ENCODE measurements at regions not wholly inside any gene's neighbourhood (a gene's known extent, or its start where the extent isn't known, plus 50 kb on each side); places are given as distances from the start of the nearest gene placed in this dataset.

GRCh38 chr1:222358100-222358499 lies 189.8 kb downstream of the HHIPL2 start:
- Histone ChIP-seq H2AK5ac (ENCODE audit: low read length, severe bottlenecking) (no peak overlapping the region), H3K23ac (ENCODE audit: low read length in 2 of 2) (no peak overlapping the region), H3K14ac (ENCODE audit: low read length in 2 of 2) (no peak overlapping the region), H3K4me3 (ENCODE audit: insufficient read depth in 1 of 2, low read depth in 1 of 2, low read length in 2 of 2) (no peak overlapping the region), H3K27ac (ENCODE audit: low read length, poor library complexity, severe bottlenecking) (no peak overlapping the region), H3K9me3 (ENCODE audit: control insufficient read depth, low read length) (peaks cover 11% of the 10 kb centered on the region), H3K4me1 (ENCODE audit: control insufficient read depth, insufficient read depth, low read depth, low read length) (no peaks in the 10 kb centered on the region), H3K36me3 (ENCODE audit: control insufficient read depth in 1 of 2, insufficient read depth in 2 of 2, low read depth in 1 of 2, low read length in 2 of 2) (no peaks in the 10 kb centered on the region), H3K18ac (ENCODE audit: low read depth in 1 of 2, low read length in 2 of 2) (no peak overlapping the region), H3K27me3 (ENCODE audit: control insufficient read depth in 1 of 2, insufficient read depth in 1 of 2, low read length in 2 of 2) (no peaks in the 10 kb centered on the region), H3K9ac (ENCODE audit: low read length) (no peak overlapping the region), H2BK5ac (ENCODE audit: low read depth, low read length, poor library complexity, severe bottlenecking) (no peak overlapping the region), H3K79me1 (replicated peaks; ENCODE audit: low read length, poor library complexity, severe bottlenecking) (no peaks in the 10 kb centered on the region), H3K4ac (ENCODE audit: low read depth in 1 of 2, low read length in 2 of 2) (no peak overlapping the region), H4K8ac (ENCODE audit: low read length) (no peak overlapping the region), H3K4me2 (ENCODE audit: low read length, poor library complexity, severe bottlenecking) (no peak overlapping the region), H2AFZ (ENCODE audit: low read depth, low read length) (no peak overlapping the region), H4K91ac (ENCODE audit: low read length) (no peak overlapping the region), H2BK120ac (ENCODE audit: low read depth, low read length) (no peak overlapping the region), H2BK12ac (ENCODE audit: low read length in 2 of 2) (no peak overlapping the region), H2BK15ac (ENCODE audit: low read depth, poor library complexity, severe bottlenecking) (no peak overlapping the region)
- DNase-seq, result no peak
- WGBS, result no CpG with 5 or more reads among the region's 1 CpG

GRCh38 chr1:222357252-222357651 lies 190.7 kb downstream of the HHIPL2 start:
- Histone ChIP-seq H3K79me1 (replicated peaks; ENCODE audit: low read length, poor library complexity, severe bottlenecking) (no peaks in the 10 kb centered on the region), H3K4me2 (ENCODE audit: low read length, poor library complexity, severe bottlenecking) (no peak overlapping the region), H3K27ac (ENCODE audit: low read length, poor library complexity, severe bottlenecking) (no peak overlapping the region), H3K27me3 (ENCODE audit: control insufficient read depth in 1 of 2, insufficient read depth in 1 of 2, low read length in 2 of 2) (no peaks in the 10 kb centered on the region), H4K91ac (ENCODE audit: low read length) (no peak overlapping the region), H3K4ac (ENCODE audit: low read depth in 1 of 2, low read length in 2 of 2) (no peak overlapping the region), H2BK15ac (ENCODE audit: low read depth, poor library complexity, severe bottlenecking) (no peak overlapping the region), H3K9me3 (ENCODE audit: control insufficient read depth, low read length) (peaks cover 8% of the 10 kb centered on the region), H2AFZ (ENCODE audit: low read depth, low read length) (no peak overlapping the region), H3K9ac (ENCODE audit: low read length) (no peak overlapping the region), H2BK120ac (ENCODE audit: low read depth, low read length) (no peak overlapping the region), H4K8ac (ENCODE audit: low read length) (no peak overlapping the region), H3K4me1 (ENCODE audit: control insufficient read depth, insufficient read depth, low read depth, low read length) (no peaks in the 10 kb centered on the region), H2BK5ac (ENCODE audit: low read depth, low read length, poor library complexity, severe bottlenecking) (no peak overlapping the region), H3K36me3 (ENCODE audit: control insufficient read depth in 1 of 2, insufficient read depth in 2 of 2, low read depth in 1 of 2, low read length in 2 of 2) (no peaks in the 10 kb centered on the region), H3K14ac (ENCODE audit: low read length in 2 of 2) (no peak overlapping the region), H2AK5ac (ENCODE audit: low read length, severe bottlenecking) (no peak overlapping the region), H3K23ac (ENCODE audit: low read length in 2 of 2) (no peak overlapping the region), H3K18ac (ENCODE audit: low read depth in 1 of 2, low read length in 2 of 2) (peak overlapping the region in 1 of 2 experiments; percentile 34), H2BK12ac (ENCODE audit: low read length in 2 of 2) (no peak overlapping the region), H3K4me3 (ENCODE audit: insufficient read depth in 1 of 2, low read depth in 1 of 2, low read length in 2 of 2) (no peak overlapping the region)
- DNase-seq, result no peak
- WGBS, result 89% methylated on average over 4 of the region's 4 CpGs

GRCh38 chr1:222347627-222348026 lies 200.3 kb downstream of the HHIPL2 start:
- H3K4ac ChIP-seq (ENCODE audit: low read depth in 1 of 2, low read length in 2 of 2), result no peak overlapping the region
- 84% methylated on average over 3 of the region's 3 CpGs for WGBS
- no peak overlapping the region for H2BK5ac ChIP-seq (ENCODE audit: low read depth, low read length, poor library complexity, severe bottlenecking)
- DNase-seq, result no peak
- H3K14ac ChIP-seq (ENCODE audit: low read length in 2 of 2), result no peak overlapping the region
- no peaks in the 10 kb centered on the region for H3K79me1 ChIP-seq (replicated peaks; ENCODE audit: low read length, poor library complexity, severe bottlenecking)
- H3K18ac ChIP-seq (ENCODE audit: low read depth in 1 of 2, low read length in 2 of 2), result no peak overlapping the region
- H3K4me2 ChIP-seq (ENCODE audit: low read length, poor library complexity, severe bottlenecking), result no peak overlapping the region
- no peak overlapping the region for H4K8ac ChIP-seq (ENCODE audit: low read length)
- no peak overlapping the region for H2BK12ac ChIP-seq (ENCODE audit: low read length in 2 of 2)
- H3K4me1 ChIP-seq (ENCODE audit: control insufficient read depth, insufficient read depth, low read depth, low read length), result no peaks in the 10 kb centered on the region
- no peak overlapping the region for H3K4me3 ChIP-seq (ENCODE audit: insufficient read depth in 1 of 2, low read depth in 1 of 2, low read length in 2 of 2)
- no peaks in the 10 kb centered on the region for H3K9me3 ChIP-seq (ENCODE audit: control insufficient read depth, low read length)
- H2AK5ac ChIP-seq (ENCODE audit: low read length, severe bottlenecking), result no peak overlapping the region
- H2BK15ac ChIP-seq (ENCODE audit: low read depth, poor library complexity, severe bottlenecking), result no peak overlapping the region
- no peak overlapping the region for H2BK120ac ChIP-seq (ENCODE audit: low read depth, low read length)
- H3K23ac ChIP-seq (ENCODE audit: low read length in 2 of 2), result no peak overlapping the region
- H3K36me3 ChIP-seq (ENCODE audit: control insufficient read depth in 1 of 2, insufficient read depth in 2 of 2, low read depth in 1 of 2, low read length in 2 of 2), result no peaks in the 10 kb centered on the region
- no peak overlapping the region for H2AFZ ChIP-seq (ENCODE audit: low read depth, low read length)
- no peak overlapping the region for H4K91ac ChIP-seq (ENCODE audit: low read length)
- H3K27ac ChIP-seq (ENCODE audit: low read length, poor library complexity, severe bottlenecking), result no peak overlapping the region
- H3K27me3 ChIP-seq (ENCODE audit: control insufficient read depth in 1 of 2, insufficient read depth in 1 of 2, low read length in 2 of 2), result no peaks in the 10 kb centered on the region
- no peak overlapping the region for H3K9ac ChIP-seq (ENCODE audit: low read length)

GRCh38 chr1:222346955-222347354 lies 200.9 kb downstream of the HHIPL2 start:
- no peak overlapping the region for H3K4me2 ChIP-seq (ENCODE audit: low read length, poor library complexity, severe bottlenecking)

More at GRCh38 chr1:222346955-222347354, 200.9 kb downstream of the HHIPL2 start:
- H3K4me1 ChIP-seq (ENCODE audit: control insufficient read depth, insufficient read depth, low read depth, low read length), result no peaks in the 10 kb centered on the region
- H3K9me3 ChIP-seq (ENCODE audit: control insufficient read depth, low read length), result no peaks in the 10 kb centered on the region
- H4K8ac ChIP-seq (ENCODE audit: low read length), result no peak overlapping the region
- no peaks in the 10 kb centered on the region for H3K79me1 ChIP-seq (replicated peaks; ENCODE audit: low read length, poor library complexity, severe bottlenecking)
- H3K18ac ChIP-seq (ENCODE audit: low read depth in 1 of 2, low read length in 2 of 2), result no peak overlapping the region
- 97% methylated on average over 4 of the region's 4 CpGs for WGBS
- no peak overlapping the region for H2AFZ ChIP-seq (ENCODE audit: low read depth, low read length)
- no peak for DNase-seq
- no peak overlapping the region for H3K27ac ChIP-seq (ENCODE audit: low read length, poor library complexity, severe bottlenecking)
- no peak overlapping the region for H3K4ac ChIP-seq (ENCODE audit: low read depth in 1 of 2, low read length in 2 of 2)
- H2AK5ac ChIP-seq (ENCODE audit: low read length, severe bottlenecking), result no peak overlapping the region
- no peak overlapping the region for H2BK120ac ChIP-seq (ENCODE audit: low read depth, low read length)
- H3K14ac ChIP-seq (ENCODE audit: low read length in 2 of 2), result no peak overlapping the region
- H3K36me3 ChIP-seq (ENCODE audit: control insufficient read depth in 1 of 2, insufficient read depth in 2 of 2, low read depth in 1 of 2, low read length in 2 of 2), result no peaks in the 10 kb centered on the region
- no peak overlapping the region for H3K9ac ChIP-seq (ENCODE audit: low read length)
- no peaks in the 10 kb centered on the region for H3K27me3 ChIP-seq (ENCODE audit: control insufficient read depth in 1 of 2, insufficient read depth in 1 of 2, low read length in 2 of 2)
- no peak overlapping the region for H2BK15ac ChIP-seq (ENCODE audit: low read depth, poor library complexity, severe bottlenecking)
- H2BK12ac ChIP-seq (ENCODE audit: low read length in 2 of 2), result no peak overlapping the region
- H3K4me3 ChIP-seq (ENCODE audit: insufficient read depth in 1 of 2, low read depth in 1 of 2, low read length in 2 of 2), result no peak overlapping the region
- H3K23ac ChIP-seq (ENCODE audit: low read length in 2 of 2), result no peak overlapping the region
- H2BK5ac ChIP-seq (ENCODE audit: low read depth, low read length, poor library complexity, severe bottlenecking), result no peak overlapping the region
- no peak overlapping the region for H4K91ac ChIP-seq (ENCODE audit: low read length)

All from mesenchymal stem cell (in vitro differentiated cells and primary cell).